ENCODE measurements at regions not wholly inside any gene's neighbourhood (a gene's known extent, or its start where the extent isn't known, plus 50 kb on each side); places are given as distances from the start of the nearest gene placed in this dataset.
"Not testable (repeated sequence)": the region's sequence is repeated elsewhere in the genome, so short reads cannot be mapped to it uniquely, and the experiment has no call there.

- DNase-seq (ENCODE audit: low read depth) = no peak
These were observed 665.2 kb upstream of the FLRT2 start for GRCh38 chr14:84864548-84865271.

- no peak for DNase-seq (ENCODE audit: low read depth)
These were observed 658.2 kb upstream of the FLRT2 start for GRCh38 chr14:84871734-84872133.

GRCh38 chr14:84874436-84874835 lies 655.5 kb upstream of the FLRT2 start:
- DNase-seq (ENCODE audit: low read depth) = no peak

- DNase-seq (ENCODE audit: low read depth) = no peak
These were observed 652.9 kb upstream of the FLRT2 start for GRCh38 chr14:84877061-84877460.

GRCh38 chr14:84882830-84883229 lies 647.1 kb upstream of the FLRT2 start:
- no peak for DNase-seq (ENCODE audit: low read depth)

GRCh38 chr14:84885061-84885460 lies 644.9 kb upstream of the FLRT2 start:
- DNase-seq (ENCODE audit: low read depth) = no peak

GRCh38 chr14:84891404-84891803 lies 638.5 kb upstream of the FLRT2 start:
- DNase-seq (ENCODE audit: low read depth) = no peak

- no peak for DNase-seq (ENCODE audit: low read depth)
These were observed 635.7 kb upstream of the FLRT2 start for GRCh38 chr14:84894254-84894653.

- no peak for DNase-seq (ENCODE audit: low read depth)
These were observed 607.6 kb upstream of the FLRT2 start for GRCh38 chr14:84922370-84922769.

- no peak for DNase-seq (ENCODE audit: low read depth)
These were observed 603.3 kb upstream of the FLRT2 start for GRCh38 chr14:84926656-84927055.

GRCh38 chr14:84927096-84927827 lies 602.7 kb upstream of the FLRT2 start:
- DNase-seq (ENCODE audit: low read depth) = no peak

GRCh38 chr14:84929086-84929485 lies 600.9 kb upstream of the FLRT2 start:
- no peak for DNase-seq (ENCODE audit: low read depth)

GRCh38 chr14:84929834-84930233 lies 600.1 kb upstream of the FLRT2 start:
- no peak for DNase-seq (ENCODE audit: low read depth)

- DNase-seq (ENCODE audit: low read depth) = no peak
These were observed 592.9 kb upstream of the FLRT2 start for GRCh38 chr14:84937016-84937415.

- DNase-seq (ENCODE audit: low read depth) = no peak
These were observed 592.5 kb upstream of the FLRT2 start for GRCh38 chr14:84937449-84937848.

- not testable (repeated sequence) for DNase-seq (ENCODE audit: low read depth)
These were observed 585.0 kb upstream of the FLRT2 start for GRCh38 chr14:84944901-84945300.

GRCh38 chr14:84959851-84960520 lies 570.0 kb upstream of the FLRT2 start:
- DNase-seq (ENCODE audit: low read depth) = no peak

GRCh38 chr14:84961637-84962036 lies 568.3 kb upstream of the FLRT2 start:
- DNase-seq (ENCODE audit: low read depth) = no peak

- no peak for DNase-seq (ENCODE audit: low read depth)
These were observed 566.4 kb upstream of the FLRT2 start for GRCh38 chr14:84963518-84963917.

- no peak for DNase-seq (ENCODE audit: low read depth)
These were observed 564.7 kb upstream of the FLRT2 start for GRCh38 chr14:84965279-84965678.

GRCh38 chr14:84969501-84969900 lies 560.4 kb upstream of the FLRT2 start:
- DNase-seq (ENCODE audit: low read depth) = no peak

- DNase-seq (ENCODE audit: low read depth) = no peak
These were observed 554.6 kb upstream of the FLRT2 start for GRCh38 chr14:84975241-84975902.

All from Daoy (cell line).